ENCODE measurements at regions not wholly inside any gene's neighbourhood (a gene's known extent, or its start where the extent isn't known, plus 50 kb on each side); places are given as distances from the start of the nearest gene placed in this dataset.

DNA sequence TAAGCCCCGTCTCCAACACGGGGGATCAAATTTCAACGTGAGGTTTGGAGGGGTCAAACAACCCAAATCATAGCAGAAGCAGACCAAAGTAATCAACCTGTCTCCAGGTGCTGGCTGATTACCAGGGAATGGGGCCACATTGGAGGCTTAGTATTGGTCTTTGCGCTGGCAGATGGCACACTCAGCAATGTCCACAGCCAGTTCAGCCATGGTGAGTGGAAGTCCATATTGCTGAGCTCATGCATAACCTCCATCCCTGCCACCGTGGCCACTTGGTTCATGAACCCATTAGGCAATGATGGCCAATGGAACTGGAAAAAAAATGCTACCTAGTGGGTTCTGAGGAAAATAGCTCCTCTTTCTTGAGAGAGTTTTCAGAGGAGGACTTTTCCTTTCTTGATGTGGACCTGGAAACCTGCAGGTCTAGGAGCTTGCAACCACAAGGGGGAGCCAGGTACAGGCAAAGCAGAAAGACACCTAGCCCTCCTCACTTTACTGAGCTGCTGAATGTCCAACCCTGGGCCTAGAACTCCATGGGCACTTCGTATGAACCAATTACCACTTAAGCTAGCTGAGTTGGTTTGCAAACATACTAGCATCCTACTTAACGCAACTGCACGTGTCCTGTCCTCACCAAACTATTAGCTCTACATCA, 128.0 kb upstream of the GYPC start:
- peak; percentile 17 to 56 (median 39) for DNase-seq

DNA sequence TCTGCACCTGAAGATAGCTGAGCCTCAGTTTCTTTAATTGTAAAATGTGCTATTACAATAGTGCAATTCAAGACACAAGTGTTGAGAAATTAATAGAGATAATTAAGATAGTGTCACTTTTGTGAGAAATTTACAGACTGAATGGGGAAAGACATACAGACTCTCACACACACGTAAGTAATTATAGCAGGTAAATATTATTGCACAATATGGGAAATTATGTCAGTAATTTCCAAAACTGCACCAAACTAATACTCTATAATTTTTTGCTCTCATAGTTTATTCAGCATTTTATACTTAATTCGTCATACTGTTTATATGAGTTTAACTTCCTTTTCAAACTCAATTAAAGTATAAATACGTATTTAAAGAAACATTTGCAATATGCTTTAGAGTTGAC, 124.9 kb upstream of the GYPC start:
- no peak for DNase-seq

- no peak for DNase-seq
Measured at GRCh38 chr2:126534478-126534877, 121.5 kb upstream of the GYPC start.

- DNase-seq = no peak
Measured at GRCh38 chr2:126535408-126535807, 120.5 kb upstream of the GYPC start.

- no peak for DNase-seq
Measured at GRCh38 chr2:126536605-126537200, 119.3 kb upstream of the GYPC start.

- DNase-seq = no peak
Measured at GRCh38 chr2:126539101-126539500, 116.9 kb upstream of the GYPC start.

DNA sequence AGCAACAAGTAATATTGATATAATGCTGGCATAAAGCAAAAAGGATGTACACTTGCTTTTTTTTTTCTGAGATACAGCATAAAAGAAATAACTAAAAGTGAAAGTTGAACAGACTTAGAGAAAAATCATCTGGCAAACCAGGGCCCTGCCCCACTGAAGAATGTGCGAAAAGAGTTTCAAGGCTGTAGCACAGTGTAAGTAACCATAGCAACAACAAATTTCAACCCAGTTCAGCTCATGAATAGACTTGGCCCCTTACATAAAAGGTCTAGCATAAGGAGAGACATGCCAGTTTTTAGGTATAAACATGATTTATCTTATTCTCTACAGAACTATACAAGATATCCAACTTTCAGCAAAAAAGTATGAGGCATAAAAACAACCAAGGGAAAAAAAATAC, 113.7 kb upstream of the GYPC start:
- no peak for DNase-seq

- no peak for DNase-seq
Measured at GRCh38 chr2:126543081-126543480, 112.9 kb upstream of the GYPC start.

GRCh38 chr2:126558029-126558428, 97.9 kb upstream of the GYPC start:
- no peak for DNase-seq

DNA sequence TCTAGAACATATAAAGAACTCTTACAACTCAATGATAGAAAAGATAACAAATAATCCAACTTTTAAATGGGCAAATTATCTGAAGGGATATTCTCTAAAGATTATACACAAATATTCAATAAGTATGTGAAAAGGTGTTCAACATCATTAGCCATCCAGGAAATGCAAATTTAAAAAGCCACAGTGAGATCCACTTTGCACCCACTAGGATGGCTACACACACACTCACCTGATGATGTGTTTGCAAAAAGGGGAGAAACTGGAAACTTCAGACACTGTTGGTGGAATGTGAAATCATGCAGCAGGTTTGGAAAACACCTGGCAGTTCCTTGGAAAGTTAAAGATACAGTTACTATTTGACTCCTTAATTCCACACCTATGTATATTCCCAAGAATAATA, 87.2 kb upstream of the GYPC start:
- DNase-seq = no peak

GRCh38 chr2:126571403-126571802, 84.6 kb upstream of the GYPC start:
- no peak for DNase-seq

- no peak for DNase-seq
Measured at GRCh38 chr2:126575631-126576030, 80.3 kb upstream of the GYPC start.

DNA sequence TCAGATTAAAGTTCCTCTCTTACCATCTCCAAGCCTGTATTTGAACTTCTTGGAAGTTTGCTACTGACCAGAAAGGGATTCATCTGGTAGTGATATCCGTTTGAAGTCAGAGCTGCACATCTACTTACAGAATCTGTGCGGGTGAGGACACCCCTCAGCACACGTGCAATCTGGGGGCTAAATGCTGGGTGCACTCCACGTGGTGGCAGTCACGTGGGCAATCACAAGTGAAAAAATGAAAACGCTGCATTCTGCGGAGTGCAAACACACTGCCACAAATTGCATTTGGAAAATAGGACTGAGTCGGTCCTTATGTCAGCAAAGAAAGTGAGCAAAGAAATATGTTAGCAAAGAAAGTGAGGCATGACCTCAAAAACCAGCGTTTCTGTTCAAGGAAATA, 76.1 kb upstream of the GYPC start:
- no peak for DNase-seq

DNA sequence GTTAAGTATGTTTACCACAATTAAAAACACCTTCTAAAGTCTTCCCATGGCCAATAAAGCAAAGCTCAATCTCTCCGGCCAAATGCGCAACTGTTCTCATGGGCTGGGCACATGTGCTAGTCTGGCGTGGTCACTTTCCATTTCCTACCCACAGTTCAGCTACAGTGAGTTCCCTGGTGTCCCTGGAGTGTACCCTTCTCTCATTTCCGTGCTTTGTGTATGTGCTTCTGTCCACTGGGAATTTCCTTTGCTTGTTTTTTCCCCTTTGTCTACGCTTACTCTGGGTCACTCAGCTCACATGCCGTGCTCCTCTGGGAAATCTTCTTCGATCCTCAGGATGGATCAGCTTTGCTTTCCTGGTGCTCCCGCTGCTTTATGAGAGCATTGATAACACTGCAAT, 69.6 kb upstream of the GYPC start:
- DNase-seq = no peak

GRCh38 chr2:126599062-126599461, 56.9 kb upstream of the GYPC start:
- DNase-seq = no peak

GRCh38 chr2:126600742-126601141, 55.2 kb upstream of the GYPC start:
- no peak for DNase-seq

DNA sequence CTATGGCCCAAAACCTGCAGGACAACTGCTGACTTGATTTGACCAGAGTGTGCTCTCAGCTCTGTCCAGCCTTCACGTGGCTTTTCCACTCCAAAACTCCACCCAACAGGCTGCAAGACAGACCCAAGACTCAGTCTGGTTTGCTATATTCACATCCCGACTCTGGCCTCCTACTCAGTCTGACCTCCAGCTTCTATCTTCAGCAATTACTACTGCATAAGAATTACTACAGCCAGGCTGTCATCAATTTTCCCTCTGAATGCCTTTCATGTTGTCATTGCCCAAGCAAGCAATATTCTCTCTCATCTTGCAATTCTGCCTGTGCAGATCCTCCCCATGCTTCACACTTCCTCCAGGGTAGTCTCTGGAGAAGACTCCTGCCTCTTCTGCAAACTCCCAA, 53.6 kb upstream of the GYPC start:
- DNase-seq = no peak

Data from activated CD4-positive, CD25-positive, alpha-beta regulatory T cell (primary cell).